Uterus (tissue), 2 donors: ENCODE measurements at regions not wholly inside any gene's neighbourhood (a gene's known extent, or its start where the extent isn't known, plus 50 kb on each side); places are given as distances from the start of the nearest gene placed in this dataset.

Source experiments
- CTCF ChIP-seq, 4 experiments: fragments of 200-600 bp in 2 of 4; fragments of 450-650 bp in 2 of 4; sonication (generic) in 2 of 4; IDR thresholded peaks; one replicate each; pipeline ENCODE4 v1.5.1; 2016 to 2019; ENCODE audit warnings: antibody characterized with exemption in 4 of 4, mild to moderate bottlenecking in 2 of 4, moderate library complexity in 1 of 4
- POLR2A ChIP-seq, 2 donors: fragments of 450-650 bp; IDR thresholded peaks; one replicate each; pipeline ENCODE4 v1.6.1; 2016; ENCODE audit warnings: antibody characterized with exemption in 2 of 2, mild to moderate bottlenecking in 1 of 2, moderate library complexity in 1 of 2

- no peak for TF ChIP-seq CTCF (IDR thresholded peaks at IDR 0.05)
- no peak for TF ChIP-seq POLR2A (IDR thresholded peaks at IDR 0.05)
These were observed 158.5 kb upstream of the ADAMTS16 start for GRCh38 chr5:4981608-4982007.
